Right lobe of liver (tissue), 6 donors: ENCODE measurements at regions not wholly inside any gene's neighbourhood (a gene's known extent, or its start where the extent isn't known, plus 50 kb on each side); places are given as distances from the start of the nearest gene placed in this dataset.

Experiments used
- ATAC-seq, 4 donors: fragments of 200-7000 bp; cut with Tn5 transposase; one replicate each; pipeline ENCODE4 v1.9.1; 2020; ENCODE audit warnings: mild to moderate bottlenecking in 4 of 4, moderate library complexity in 4 of 4
- DNase-seq, 3 donors: peaks; one replicate each; pipeline ENCODE4 v3.0.0-alpha.2; 2020
- H3K27ac ChIP-seq, 3 donors: fragments of 200-600 bp; one replicate each; pipeline ENCODE4 v1.8.0; 2022
- H3K27me3 ChIP-seq, 2 donors: fragments of 200-600 bp; one replicate each; pipeline ENCODE4 v1.8.0; 2022
- H3K36me3 ChIP-seq, 4 donors: fragments of 200-600 bp; sonication (generic) in 1 of 4; one replicate each; pipeline versions ENCODE4 v1.5.1 to v1.8.0; 2017 to 2022; ENCODE audit warnings: control low read depth in 1 of 4
- H3K4me1 ChIP-seq, 4 donors: fragments of 200-600 bp; sonication (generic) in 1 of 4; one replicate each; pipeline versions ENCODE4 v1.5.1 to v1.8.0; 2017 to 2022; ENCODE audit warnings: control low read depth in 1 of 4
- H3K4me3 ChIP-seq, 3 donors: fragments of 200-600 bp; one replicate each; pipeline ENCODE4 v1.8.0; 2022
- H3K9me3 ChIP-seq, 4 donors: fragments of 200-600 bp; sonication (generic) in 1 of 4; one replicate each; pipeline versions ENCODE4 v1.5.1 to v1.8.0; 2017 to 2022; ENCODE audit warnings: control low read depth in 1 of 4
- CTCF ChIP-seq, 4 donors: fragments of 200-600 bp in 3 of 4; fragments of 450-650 bp in 1 of 4; IDR thresholded peaks; one replicate each; pipeline versions ENCODE4 v1.5.1 to v1.8.0; 2016 to 2022; ENCODE audit warnings: antibody characterized with exemption in 4 of 4, mild to moderate bottlenecking in 2 of 4
- POLR2A ChIP-seq: fragments of 450-650 bp; IDR thresholded peaks from one replicate; pipeline ENCODE4 v1.6.1; 2017; ENCODE audit warnings: antibody characterized with exemption, mild to moderate bottlenecking
- WGBS: methylation state at CpG from one replicate; pipeline ENCODE4 v1.1.6; 2018; ENCODE audit warnings: low coverage, low lambda C conversion rate; ENCODE audit not compliant: insufficient coverage; ENCODE audit errors: missing lambda C conversion rate; 5-methylcytosine and 5-hydroxymethylcytosine counted together
- intact Hi-C, 2 donors: fragments of 100-400 bp; cut with DNase I; formaldehyde crosslinking; loops; one replicate each; pipeline versions ENCODE4 v1.11.2 to v1.14.1; 2022
- donor health status: DM: no; HTN: yes; CAD: no.
- donor health status: DM: no; HTN: no; CAD: no.
- donor health status: DM: no; HTN: no; CAD: no.
- donor health status: DM: no; HTN: yes; CAD: no.
- donor health status: DM: no; HTN: yes; CAD: no.

GRCh38 chr1:239044829-239045228 is 341.5 kb upstream of the CHRM3 start:
- no peak overlapping the region for H3K4me3 ChIP-seq
- H3K27me3 ChIP-seq: no peaks in the 10 kb centered on the region
- H3K36me3 ChIP-seq: no peaks in the 10 kb centered on the region
- H3K9me3 ChIP-seq: no peaks in the 10 kb centered on the region
- DNase-seq (no peak), ATAC-seq (no peak)
- 61% methylated on average over 3 of the region's 3 CpGs for WGBS
- intact Hi-C loops: no loop called here
- H3K27ac ChIP-seq: no peak overlapping the region
- TF ChIP-seq POLR2A: no peak
- H3K4me1 ChIP-seq: no peaks in the 10 kb centered on the region

- no peak for TF ChIP-seq CTCF (IDR thresholded peaks at IDR 0.05)
- TF ChIP-seq POLR2A: no peak
- WGBS: 49% methylated on average over 2 of the region's 2 CpGs
- Histone ChIP-seq H3K4me3 (no peak overlapping the region), H3K27me3 (no peaks in the 10 kb centered on the region), H3K4me1 (no peaks in the 10 kb centered on the region), H3K9me3 (no peaks in the 10 kb centered on the region), H3K27ac (no peak overlapping the region), H3K36me3 (no peaks in the 10 kb centered on the region)
- intact Hi-C loops: no loop called here
- DNase-seq (no peak), ATAC-seq (no peak)
Observed at GRCh38 chr1:239040523-239040922, 345.8 kb upstream of the CHRM3 start.

GRCh38 chr1:239031310-239031709 is 355.1 kb upstream of the CHRM3 start:
- Histone ChIP-seq H3K4me3 (no peak overlapping the region), H3K4me1 (no peaks in the 10 kb centered on the region), H3K9me3 (no peaks in the 10 kb centered on the region), H3K27me3 (no peaks in the 10 kb centered on the region), H3K27ac (no peak overlapping the region), H3K36me3 (no peaks in the 10 kb centered on the region)
- intact Hi-C loops: no loop called here
- no peak for TF ChIP-seq CTCF (IDR thresholded peaks at IDR 0.05)
- no peak for TF ChIP-seq POLR2A
- ATAC-seq: no peak
- WGBS: 64% methylated on average over 5 of the region's 5 CpGs
- DNase-seq: no peak

- DNase-seq (no peak), ATAC-seq (no peak)
- WGBS: 76% methylated on average over 7 of the region's 7 CpGs
- Histone ChIP-seq H3K36me3 (no peaks in the 10 kb centered on the region), H3K4me1 (no peaks in the 10 kb centered on the region), H3K27ac (no peak overlapping the region), H3K27me3 (no peaks in the 10 kb centered on the region), H3K4me3 (no peak overlapping the region), H3K9me3 (no peaks in the 10 kb centered on the region)
- intact Hi-C loops: no loop called here
- TF ChIP-seq POLR2A (no peak), CTCF (IDR thresholded peaks at IDR 0.05) (no peak)
Observed at GRCh38 chr1:239025997-239026694, 360.2 kb upstream of the CHRM3 start.

- TF ChIP-seq CTCF (IDR thresholded peaks at IDR 0.05): no peak
- TF ChIP-seq POLR2A: no peak
- intact Hi-C loops: no loop called here
- no peaks in the 10 kb centered on the region for H3K36me3 ChIP-seq
- WGBS: 60% methylated on average over 7 of the region's 7 CpGs
- H3K4me3 ChIP-seq: no peak overlapping the region
- H3K9me3 ChIP-seq: no peaks in the 10 kb centered on the region
- ATAC-seq (no peak), DNase-seq (no peak)
- no peaks in the 10 kb centered on the region for H3K27me3 ChIP-seq
- no peaks in the 10 kb centered on the region for H3K4me1 ChIP-seq
- no peak overlapping the region for H3K27ac ChIP-seq
Observed at GRCh38 chr1:239025223-239025622, 361.1 kb upstream of the CHRM3 start.
